ENCODE measurements at regions not wholly inside any gene's neighbourhood (a gene's known extent, or its start where the extent isn't known, plus 50 kb on each side); places are given as distances from the start of the nearest gene placed in this dataset.

- in situ Hi-C loops (cut with HindIII; ENCODE audit: low pct_ligation_motif_present, low sequenced_read_pairs) = no loop called here
- Histone ChIP-seq H3K27ac (no peak overlapping the region), H3K27me3 (replicated peaks) (no peaks in the 10 kb centered on the region), H3K36me3 (replicated peaks) (no peaks in the 10 kb centered on the region), H3K4me3 (ENCODE audit: low read depth, low read length) (no peak overlapping the region)
- peak; percentile 9 for DNase-seq
- no peak for TF ChIP-seq CTCF (IDR thresholded peaks at IDR 0.05; ENCODE audit: low read depth, low read length, missing control alignments)
These were observed 113.8 kb upstream of the PMFBP1 start for GRCh38 chr16:72285728-72286127.

- DNase-seq = no peak
- no peak for TF ChIP-seq CTCF (IDR thresholded peaks at IDR 0.05; ENCODE audit: low read depth, low read length, missing control alignments)
- Histone ChIP-seq H3K27ac (no peak overlapping the region), H3K36me3 (replicated peaks) (no peaks in the 10 kb centered on the region), H3K27me3 (replicated peaks) (no peaks in the 10 kb centered on the region), H3K4me3 (ENCODE audit: low read depth, low read length) (no peak overlapping the region)
- in situ Hi-C loops (cut with HindIII; ENCODE audit: low pct_ligation_motif_present, low sequenced_read_pairs) = no loop called here
These were observed 113.4 kb upstream of the PMFBP1 start for GRCh38 chr16:72285324-72285723.

GRCh38 chr16:72284042-72284789 is 112.3 kb upstream of the PMFBP1 start:
- Histone ChIP-seq H3K36me3 (replicated peaks) (no peaks in the 10 kb centered on the region), H3K27ac (no peak overlapping the region), H3K4me3 (ENCODE audit: low read depth, low read length) (no peak overlapping the region), H3K27me3 (replicated peaks) (no peaks in the 10 kb centered on the region)
- DNase-seq = peak; percentile 2
- in situ Hi-C loops (cut with HindIII; ENCODE audit: low pct_ligation_motif_present, low sequenced_read_pairs) = no loop called here
- TF ChIP-seq CTCF (IDR thresholded peaks at IDR 0.05; ENCODE audit: low read depth, low read length, missing control alignments) = no peak

- TF ChIP-seq CTCF (IDR thresholded peaks at IDR 0.05; ENCODE audit: low read depth, low read length, missing control alignments) = no peak
- Histone ChIP-seq H3K27ac (no peak overlapping the region), H3K4me3 (ENCODE audit: low read depth, low read length) (no peak overlapping the region), H3K27me3 (replicated peaks) (no peaks in the 10 kb centered on the region), H3K36me3 (replicated peaks) (no peaks in the 10 kb centered on the region)
- no peak for DNase-seq
- in situ Hi-C loops (cut with HindIII; ENCODE audit: low pct_ligation_motif_present, low sequenced_read_pairs) = no loop called here
These were observed 110.4 kb upstream of the PMFBP1 start for GRCh38 chr16:72282362-72282761.

- Histone ChIP-seq H3K27ac (no peak overlapping the region), H3K27me3 (replicated peaks) (no peaks in the 10 kb centered on the region), H3K4me3 (ENCODE audit: low read depth, low read length) (no peak overlapping the region), H3K36me3 (replicated peaks) (no peaks in the 10 kb centered on the region)
- no peak for TF ChIP-seq CTCF (IDR thresholded peaks at IDR 0.05; ENCODE audit: low read depth, low read length, missing control alignments)
- in situ Hi-C loops (cut with HindIII; ENCODE audit: low pct_ligation_motif_present, low sequenced_read_pairs) = no loop called here
- DNase-seq = no peak
These were observed 106.3 kb upstream of the PMFBP1 start for GRCh38 chr16:72278301-72278700.

- no peak for DNase-seq
- in situ Hi-C loops (cut with HindIII; ENCODE audit: low pct_ligation_motif_present, low sequenced_read_pairs) = no loop called here
- Histone ChIP-seq H3K27me3 (replicated peaks) (no peaks in the 10 kb centered on the region), H3K4me3 (ENCODE audit: low read depth, low read length) (no peak overlapping the region), H3K27ac (no peak overlapping the region), H3K36me3 (replicated peaks) (no peaks in the 10 kb centered on the region)
- TF ChIP-seq CTCF (IDR thresholded peaks at IDR 0.05; ENCODE audit: low read depth, low read length, missing control alignments) = no peak
These were observed 105.8 kb upstream of the PMFBP1 start for GRCh38 chr16:72277749-72278148.
